Testis (tissue), 2 donors: ENCODE measurements at regions not wholly inside any gene's neighbourhood (a gene's known extent, or its start where the extent isn't known, plus 50 kb on each side); places are given as distances from the start of the nearest gene placed in this dataset.

Experiments used
- DNase-seq: peaks from one replicate; pipeline ENCODE4 v3.0.0-alpha.2; 2019
- H3K27ac ChIP-seq, 2 donors: fragments of 200-600 bp; sonication (generic); one replicate each; pipeline ENCODE4 v1.5.1; 2019
- H3K27me3 ChIP-seq: fragments of 200-600 bp; sonication (generic); one replicate; pipeline ENCODE4 v1.5.1; 2019
- H3K36me3 ChIP-seq: fragments of 200-600 bp; sonication (generic); one replicate; pipeline ENCODE4 v1.5.1; 2017; ENCODE audit warnings: low read depth; ENCODE audit errors: missing control alignments
- H3K4me1 ChIP-seq: fragments of 200-600 bp; sonication (generic); one replicate; pipeline ENCODE4 v1.5.1; 2019
- H3K4me3 ChIP-seq, 2 donors: fragments of 200-600 bp; sonication (generic); one replicate each; pipeline ENCODE4 v1.5.1; 2017 to 2019
- H3K9me3 ChIP-seq: fragments of 200-600 bp; sonication (generic); one replicate; pipeline ENCODE4 v1.5.1; 2017
- POLR2A ChIP-seq: fragments of 450-650 bp; IDR thresholded peaks from one replicate; pipeline ENCODE4 v1.6.1; 2017; ENCODE audit warnings: antibody characterized with exemption, mild to moderate bottlenecking, moderate library complexity
- WGBS, 2 donors: methylation state at CpG; one replicate each; pipeline ENCODE4 v1.1.5; 2018; 5-methylcytosine and 5-hydroxymethylcytosine counted together
- intact Hi-C: fragments of 100-400 bp; cut with DNase I; formaldehyde crosslinking; loops from one replicate; pipeline ENCODE4 v1.15.1; 2023; ENCODE audit warnings: low total_unique reads
- TF ChIP-seq, protein P1 (sequence below), 3 experiments: fragments of 450-650 bp in 2 of 3; fragments of 200-600 bp in 1 of 3; sonication (generic) in 1 of 3; IDR thresholded peaks; one replicate each; pipeline ENCODE4 v1.5.1; 2016 to 2019; ENCODE audit warnings: antibody characterized with exemption in 3 of 3, mild to moderate bottlenecking in 2 of 3, moderate library complexity in 1 of 3

DNA sequence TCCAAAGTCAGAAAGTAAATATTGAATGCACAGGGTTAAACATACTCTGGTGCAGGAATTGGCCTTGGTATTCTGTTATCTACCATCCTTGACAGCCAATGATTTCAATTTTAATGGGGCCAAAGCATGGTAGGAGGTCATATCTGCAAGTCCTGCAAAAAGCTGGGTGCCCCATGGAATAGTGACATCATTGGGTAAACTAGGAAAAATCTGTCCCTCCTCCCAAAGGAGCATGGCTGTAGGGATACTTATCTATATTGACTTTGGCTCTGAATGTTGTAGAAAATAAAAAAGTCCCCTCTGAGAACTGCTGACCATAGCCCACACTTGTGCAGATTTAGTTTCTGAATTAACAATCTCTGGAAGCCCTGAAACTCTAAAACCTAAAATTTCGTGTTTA, 403.2 kb upstream of the SEL1L start:
- H3K27me3 ChIP-seq: no peaks in the 10 kb centered on the region
- intact Hi-C loops: no loop called here
- no peak overlapping the region for H3K4me3 ChIP-seq
- no peaks in the 10 kb centered on the region for H3K9me3 ChIP-seq
- H3K36me3 ChIP-seq: no peaks in the 10 kb centered on the region
- H3K27ac ChIP-seq: no peak overlapping the region
- 52 to 70% methylated on average over 1 of the region's 1 CpG for WGBS, 2 donors
- TF ChIP-seq, protein P1, sequence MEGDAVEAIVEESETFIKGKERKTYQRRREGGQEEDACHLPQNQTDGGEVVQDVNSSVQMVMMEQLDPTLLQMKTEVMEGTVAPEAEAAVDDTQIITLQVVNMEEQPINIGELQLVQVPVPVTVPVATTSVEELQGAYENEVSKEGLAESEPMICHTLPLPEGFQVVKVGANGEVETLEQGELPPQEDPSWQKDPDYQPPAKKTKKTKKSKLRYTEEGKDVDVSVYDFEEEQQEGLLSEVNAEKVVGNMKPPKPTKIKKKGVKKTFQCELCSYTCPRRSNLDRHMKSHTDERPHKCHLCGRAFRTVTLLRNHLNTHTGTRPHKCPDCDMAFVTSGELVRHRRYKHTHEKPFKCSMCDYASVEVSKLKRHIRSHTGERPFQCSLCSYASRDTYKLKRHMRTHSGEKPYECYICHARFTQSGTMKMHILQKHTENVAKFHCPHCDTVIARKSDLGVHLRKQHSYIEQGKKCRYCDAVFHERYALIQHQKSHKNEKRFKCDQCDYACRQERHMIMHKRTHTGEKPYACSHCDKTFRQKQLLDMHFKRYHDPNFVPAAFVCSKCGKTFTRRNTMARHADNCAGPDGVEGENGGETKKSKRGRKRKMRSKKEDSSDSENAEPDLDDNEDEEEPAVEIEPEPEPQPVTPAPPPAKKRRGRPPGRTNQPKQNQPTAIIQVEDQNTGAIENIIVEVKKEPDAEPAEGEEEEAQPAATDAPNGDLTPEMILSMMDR (IDR thresholded peaks at IDR 0.05): no peak
- TF ChIP-seq POLR2A: no peak
- no peaks in the 10 kb centered on the region for H3K4me1 ChIP-seq
- no peak for DNase-seq

DNA sequence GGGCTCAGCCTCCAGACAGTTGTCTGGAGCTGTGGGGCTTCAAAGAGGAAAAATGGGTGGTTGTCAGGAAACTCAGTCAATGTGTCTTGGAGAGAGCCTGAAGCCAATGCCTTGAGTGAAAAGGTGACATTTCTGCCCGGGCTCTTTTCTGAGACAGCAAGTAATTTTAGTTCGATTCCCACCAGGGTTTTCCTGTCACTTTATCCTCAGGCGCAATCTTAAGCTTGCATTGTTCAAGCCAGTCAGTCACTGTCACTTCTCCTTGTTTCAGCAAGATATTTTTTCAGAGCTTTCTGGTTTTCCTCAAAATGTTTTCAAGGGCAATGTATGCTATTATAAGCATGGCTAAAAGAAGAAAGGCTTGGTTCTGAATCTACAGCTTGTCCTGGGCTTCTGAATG, 404.7 kb upstream of the SEL1L start:
- DNase-seq: no peak
- Histone ChIP-seq H3K27ac (no peak overlapping the region), H3K36me3 (no peaks in the 10 kb centered on the region), H3K4me3 (no peak overlapping the region), H3K27me3 (no peaks in the 10 kb centered on the region), H3K9me3 (no peaks in the 10 kb centered on the region), H3K4me1 (no peaks in the 10 kb centered on the region)
- TF ChIP-seq, protein P1 (IDR thresholded peaks at IDR 0.05): no peak
- TF ChIP-seq POLR2A: no peak
- intact Hi-C loops: no loop called here
- WGBS, 2 donors: 68 to 88% methylated on average over 3 of the region's 3 CpGs

DNA sequence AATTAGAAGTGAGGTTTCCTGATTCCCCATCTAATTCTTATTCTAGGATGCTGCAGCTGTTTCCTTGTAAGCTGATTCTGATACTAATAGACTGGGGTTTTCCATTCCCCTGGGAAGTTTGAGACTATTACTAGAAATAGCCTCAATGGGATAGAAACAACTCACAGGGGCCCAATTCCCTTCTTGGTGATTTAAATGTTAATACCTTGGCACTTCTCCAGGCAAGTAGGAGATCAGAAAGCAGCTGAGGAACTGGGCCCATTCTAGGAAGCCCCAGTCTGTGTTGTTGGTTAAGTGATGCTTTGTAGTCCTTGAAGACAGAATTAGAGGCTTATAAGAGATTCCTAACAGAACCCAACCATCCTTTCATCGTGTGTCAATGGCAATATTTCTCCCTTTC, 407.0 kb upstream of the SEL1L start:
- intact Hi-C loops: no loop called here
- no peak for TF ChIP-seq POLR2A
- H3K27ac ChIP-seq: no peak overlapping the region

DNA sequence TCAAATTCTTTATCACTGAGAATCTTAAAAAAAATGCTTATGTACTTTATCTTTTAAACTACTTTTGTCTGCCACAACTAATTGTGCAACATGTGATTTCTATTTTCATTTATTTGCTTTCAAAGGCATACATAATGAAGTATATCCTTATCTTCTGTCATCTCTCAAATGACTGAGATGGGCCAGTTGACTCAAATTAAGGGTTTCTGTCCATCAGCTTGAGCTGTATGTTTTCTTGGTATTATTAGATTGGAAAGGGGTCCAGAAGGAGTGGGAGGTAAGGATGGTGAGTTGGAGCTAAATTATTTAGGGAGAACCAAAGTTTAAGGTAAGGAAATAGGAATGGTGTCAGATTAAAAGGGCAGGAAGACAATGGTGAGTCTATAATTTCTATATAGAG, 408.4 kb upstream of the SEL1L start:
- no peak for DNase-seq
- intact Hi-C loops: no loop called here
- no peak overlapping the region for H3K4me3 ChIP-seq
- no peak overlapping the region for H3K27ac ChIP-seq
- no peaks in the 10 kb centered on the region for H3K9me3 ChIP-seq
- H3K4me1 ChIP-seq: no peaks in the 10 kb centered on the region
- H3K27me3 ChIP-seq: no peaks in the 10 kb centered on the region
- H3K36me3 ChIP-seq: no peaks in the 10 kb centered on the region
- no peak for TF ChIP-seq POLR2A
- TF ChIP-seq, protein P1 (IDR thresholded peaks at IDR 0.05): no peak

More for the DNA sequence above, 407.0 kb upstream of the SEL1L start:
- Histone ChIP-seq H3K36me3 (no peaks in the 10 kb centered on the region), H3K9me3 (no peaks in the 10 kb centered on the region), H3K4me3 (no peak overlapping the region), H3K27me3 (no peaks in the 10 kb centered on the region), H3K4me1 (no peaks in the 10 kb centered on the region)
- DNase-seq: no peak
- 71 to 79% methylated on average over 1 of the region's 1 CpG for WGBS, 2 donors

DNA sequence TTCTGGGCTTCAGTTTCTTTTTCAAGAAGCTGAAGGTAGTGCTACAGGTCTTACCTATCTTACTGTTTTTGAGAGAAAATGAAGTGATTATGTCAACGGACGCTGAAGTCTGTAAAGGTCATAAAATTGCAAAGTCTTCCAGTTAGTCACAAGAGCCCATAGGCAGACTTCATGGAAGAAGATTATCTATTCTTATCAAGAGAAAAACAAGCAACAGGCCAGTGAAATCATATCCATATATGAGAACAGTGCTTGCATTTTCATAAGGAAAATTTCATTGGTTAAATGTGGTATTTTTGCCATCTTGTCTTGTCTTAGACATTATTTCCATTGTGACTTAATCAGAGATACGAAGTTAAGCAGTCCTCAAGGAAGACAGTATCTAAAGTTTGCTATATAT, 412.7 kb upstream of the SEL1L start:
- WGBS, 2 donors: 63 to 71% methylated on average over 3 of the region's 3 CpGs
- TF ChIP-seq, protein P1 (IDR thresholded peaks at IDR 0.05): no peak
- no peak for TF ChIP-seq POLR2A
- H3K9me3 ChIP-seq: no peaks in the 10 kb centered on the region

More for the DNA sequence above, 412.7 kb upstream of the SEL1L start:
- DNase-seq: no peak
- Histone ChIP-seq H3K36me3 (no peaks in the 10 kb centered on the region), H3K27ac (peak overlapping the region in 1 of 2 donors; percentile 76), H3K4me1 (no peaks in the 10 kb centered on the region), H3K4me3 (no peak overlapping the region), H3K27me3 (no peaks in the 10 kb centered on the region)
- intact Hi-C loops: no loop called here
